Uterus (tissue), 2 donors: ENCODE measurements at regions not wholly inside any gene's neighbourhood (a gene's known extent, or its start where the extent isn't known, plus 50 kb on each side); places are given as distances from the start of the nearest gene placed in this dataset.

Experiments used
- CTCF ChIP-seq, 4 experiments: fragments of 200-600 bp in 2 of 4; fragments of 450-650 bp in 2 of 4; sonication (generic) in 2 of 4; IDR thresholded peaks; one replicate each; pipeline ENCODE4 v1.5.1; 2016 to 2019; ENCODE audit warnings: antibody characterized with exemption in 4 of 4, mild to moderate bottlenecking in 2 of 4, moderate library complexity in 1 of 4
- POLR2A ChIP-seq, 2 donors: fragments of 450-650 bp; IDR thresholded peaks; one replicate each; pipeline ENCODE4 v1.6.1; 2016; ENCODE audit warnings: antibody characterized with exemption in 2 of 2, mild to moderate bottlenecking in 1 of 2, moderate library complexity in 1 of 2

GRCh38 chr21:30048570-30048969, 108.8 kb upstream of the GRIK1 start:
- no peak for TF ChIP-seq CTCF (IDR thresholded peaks at IDR 0.05)
- no peak for TF ChIP-seq POLR2A (IDR thresholded peaks at IDR 0.05)
